ENCODE measurements at regions not wholly inside any gene's neighbourhood (a gene's known extent, or its start where the extent isn't known, plus 50 kb on each side); places are given as distances from the start of the nearest gene placed in this dataset.

DNA sequence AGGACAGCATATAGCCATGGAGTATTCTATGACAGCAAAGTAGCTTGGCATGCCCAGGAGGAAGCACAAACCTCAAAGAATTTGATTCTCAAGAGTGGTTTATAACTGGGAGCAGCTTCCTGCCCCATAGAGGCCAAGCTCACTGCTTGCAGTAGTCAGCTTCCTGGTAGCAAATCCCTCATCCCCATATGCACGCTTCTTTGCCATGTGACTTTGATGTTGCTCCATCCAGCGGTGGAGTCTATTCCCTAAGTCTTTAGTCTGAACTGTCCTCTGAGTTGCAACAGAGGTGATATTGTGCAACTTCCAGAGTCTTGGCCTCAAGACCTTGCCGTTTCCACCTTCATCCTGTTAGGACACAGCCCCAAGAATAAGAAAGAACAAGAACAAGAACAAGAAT lies 996.8 kb upstream of the TMEM132C start:
- FAIRE-seq = no peak
- no peaks in the 10 kb centered on the region for H3K4me1 ChIP-seq (replicated peaks in 1 of 4; ENCODE audit: control insufficient read depth in 3 of 4, insufficient read depth in 4 of 4, low read length in 3 of 4)
- no peak overlapping the region for H4K5ac ChIP-seq (ENCODE audit: insufficient read length, low read depth, low read length)
- 83% methylated on average over 3 of the region's 3 CpGs; no CpG with 5 or more reads in 1 of the 2 experiments for WGBS, 2 experiments (ENCODE audit: extremely low coverage in 1 of 2, insufficient coverage in 1 of 2, insufficient read length in 1 of 2, insufficient replicate concordance in 2 of 2, low coverage in 1 of 2, low lambda C conversion rate in 2 of 2, missing lambda C conversion rate in 1 of 2)
- H3K36me3 ChIP-seq (ENCODE audit: control insufficient read depth in 2 of 4, insufficient read depth in 4 of 4, low read length in 3 of 4) = no peaks in the 10 kb centered on the region
- H2BK12ac ChIP-seq (ENCODE audit: low read depth, low read length) = no peak overlapping the region
- no peak overlapping the region for H3K4me3 ChIP-seq (ENCODE audit: extremely low read depth in 1 of 4, insufficient read depth in 2 of 4, low read depth in 3 of 4, low read length in 4 of 4)
- no peak overlapping the region for H3K27ac ChIP-seq (ENCODE audit: low read depth, low read length)
- H2BK15ac ChIP-seq (ENCODE audit: low read length) = no peak overlapping the region
- H3K4ac ChIP-seq (replicated peaks; ENCODE audit: insufficient read length, low read depth, low read length) = no peak overlapping the region
- ChIA-PET POLR2A (ENCODE audit: partially characterized antibody) (no interaction called here), CTCF (ENCODE audit: partially characterized antibody) (interaction anchor here (0.6 to 2.1 kb wide), 3 partner anchors 10 to 153 kb away, joined by 3 to 7 read pairs (median 5); no protein-coding TSS in a partner anchor)
- no peaks in the 10 kb centered on the region for H3K79me1 ChIP-seq (ENCODE audit: low read depth, low read length)
- H3K9ac ChIP-seq (replicated peaks in 1 of 4; ENCODE audit: extremely low read depth in 1 of 4, low read depth in 3 of 4, low read length in 3 of 4) = no peak overlapping the region
- no peak overlapping the region for H3K18ac ChIP-seq (ENCODE audit: extremely low read depth, low read length)
- no peak overlapping the region for H2BK5ac ChIP-seq (ENCODE audit: low read depth, low read length)
- H2BK120ac ChIP-seq (replicated peaks; ENCODE audit: low read depth, low read length) = no peak overlapping the region
- no peaks in the 10 kb centered on the region for H4K20me1 ChIP-seq (replicated peaks in 1 of 2; ENCODE audit: control insufficient read depth in 1 of 2, insufficient read depth in 2 of 2, low read length in 2 of 2)
- H3K23ac ChIP-seq (ENCODE audit: insufficient read length) = no peak overlapping the region
- no peak overlapping the region for H3K14ac ChIP-seq (ENCODE audit: insufficient read length)
- H2BK20ac ChIP-seq (ENCODE audit: low read length) = no peak overlapping the region
- H3K23me2 ChIP-seq (ENCODE audit: low read depth, low read length) = peaks cover 1% of the 10 kb centered on the region; the same call in 1 of the 2 replicates
- no peak overlapping the region for H4K8ac ChIP-seq (ENCODE audit: extremely low read depth, insufficient read depth, low read length)
- no peak overlapping the region for H3K4me2 ChIP-seq (ENCODE audit: insufficient read depth in 1 of 2, low read depth in 2 of 2, low read length in 2 of 2)
- H4K91ac ChIP-seq (replicated peaks; ENCODE audit: insufficient read length, low read length) = no peak overlapping the region
- no peak for DNase-seq (ENCODE audit: low read depth in 1 of 2, low spot score in 2 of 2)
- H3K27me3 ChIP-seq (replicated peaks in 1 of 4; ENCODE audit: control insufficient read depth in 3 of 4, extremely low read depth in 1 of 4, insufficient read depth in 3 of 4, low read length in 3 of 4) = no peaks in the 10 kb centered on the region
- H2AFZ ChIP-seq (ENCODE audit: low read length) = no peak overlapping the region
- H3K79me2 ChIP-seq (ENCODE audit: control insufficient read depth in 1 of 2, insufficient read depth in 2 of 2, low read length in 2 of 2) = no peaks in the 10 kb centered on the region
- no peak overlapping the region for H2AK5ac ChIP-seq (ENCODE audit: low read depth, low read length)
- H3K56ac ChIP-seq (replicated peaks; ENCODE audit: insufficient read length, low read depth, low read length) = no peak overlapping the region
- no peaks in the 10 kb centered on the region for H3K9me3 ChIP-seq (ENCODE audit: insufficient read depth in 2 of 2, low read depth in 1 of 2, low read length in 1 of 2)
- TF ChIP-seq KDM4A (IDR thresholded peaks at IDR 0.05; ENCODE audit: low read depth, low read length, severe bottlenecking) (no peak), HDAC6 (IDR thresholded peaks at IDR 0.05; ENCODE audit: low read depth, low read length) (no peak), SP4 (IDR thresholded peaks at IDR 0.05; ENCODE audit: low read length) (no peak), EP300 (IDR thresholded peaks at IDR 0.05; ENCODE audit: borderline replicate concordance in 1 of 2, low read depth in 2 of 2, low read length in 2 of 2) (no peak), NANOG (IDR thresholded peaks at IDR 0.05; ENCODE audit: insufficient read depth, low read depth, low read length, poor library complexity, severe bottlenecking) (no peak), CTBP2 (IDR thresholded peaks at IDR 0.05; ENCODE audit: borderline replicate concordance, insufficient read depth, insufficient read length, low read length) (no peak), CBX8 (IDR thresholded peaks at IDR 0.05; ENCODE audit: borderline replicate concordance, low read depth, low read length) (no peak), SRF (IDR thresholded peaks at IDR 0.05; ENCODE audit: low read depth, low read length) (no peak), KDM1A (IDR thresholded peaks at IDR 0.05; ENCODE audit: borderline replicate concordance, low read length) (no peak), SP1 (IDR thresholded peaks at IDR 0.05; ENCODE audit: low read depth, low read length) (no peak), POLR2A (IDR thresholded peaks at IDR 0.05; ENCODE audit: control extremely low read depth in 1 of 2, low read depth in 2 of 2, low read length in 2 of 2) (no peak), TAF1 (IDR thresholded peaks at IDR 0.05; ENCODE audit: low read depth, low read length) (no peak)
- TF ChIP-seq, protein P1, sequence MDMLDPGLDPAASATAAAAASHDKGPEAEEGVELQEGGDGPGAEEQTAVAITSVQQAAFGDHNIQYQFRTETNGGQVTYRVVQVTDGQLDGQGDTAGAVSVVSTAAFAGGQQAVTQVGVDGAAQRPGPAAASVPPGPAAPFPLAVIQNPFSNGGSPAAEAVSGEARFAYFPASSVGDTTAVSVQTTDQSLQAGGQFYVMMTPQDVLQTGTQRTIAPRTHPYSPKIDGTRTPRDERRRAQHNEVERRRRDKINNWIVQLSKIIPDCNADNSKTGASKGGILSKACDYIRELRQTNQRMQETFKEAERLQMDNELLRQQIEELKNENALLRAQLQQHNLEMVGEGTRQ (IDR thresholded peaks at IDR 0.05; ENCODE audit: low read length) = no peak
- TF ChIP-seq, protein P2, sequence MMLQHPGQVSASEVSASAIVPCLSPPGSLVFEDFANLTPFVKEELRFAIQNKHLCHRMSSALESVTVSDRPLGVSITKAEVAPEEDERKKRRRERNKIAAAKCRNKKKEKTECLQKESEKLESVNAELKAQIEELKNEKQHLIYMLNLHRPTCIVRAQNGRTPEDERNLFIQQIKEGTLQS (IDR thresholded peaks at IDR 0.05; ENCODE audit: insufficient read depth, low read depth, low read length) = no peak
